GM23338 (cell line): ENCODE measurements at regions not wholly inside any gene's neighbourhood (a gene's known extent, or its start where the extent isn't known, plus 50 kb on each side); places are given as distances from the start of the nearest gene placed in this dataset.

ENCODE experiments used
- ATAC-seq: fragments of 200-7000 bp; cut with Tn5 transposase; 3 replicates; pipeline ENCODE4 v1.9.1; 2020
- DNase-seq: peaks from one replicate; pipeline ENCODE4 v3.0.0-alpha.2; 2015; ENCODE audit warnings: low spot score
- H2AFZ ChIP-seq: fragments of 200-600 bp; sonication (generic); 2 replicates; pipeline ENCODE4 v1.8.0; 2016; ENCODE audit warnings: antibody characterized with exemption, mild to moderate bottlenecking, moderate library complexity
- H3F3A ChIP-seq: fragments of 200-600 bp; sonication (generic); replicated peaks from 2 replicates; pipeline ENCODE4 v1.8.0; 2017; ENCODE audit warnings: antibody characterized with exemption, mixed run types, low read depth
- H3K27ac ChIP-seq: fragments of 200-600 bp; sonication (generic); 2 replicates; pipeline ENCODE4 v1.6.1; 2016; ENCODE audit warnings: low read depth
- H3K27me3 ChIP-seq: fragments of 200-600 bp; sonication (generic); 2 replicates; pipeline ENCODE4 v1.8.0; 2016; ENCODE audit warnings: mild to moderate bottlenecking, mixed run types, moderate library complexity; ENCODE audit not compliant: insufficient read depth
- H3K36me3 ChIP-seq: fragments of 200-600 bp; sonication (generic); 2 replicates; pipeline ENCODE4 v1.8.0; 2016; ENCODE audit warnings: mild to moderate bottlenecking; ENCODE audit not compliant: insufficient read depth
- H3K4me1 ChIP-seq: fragments of 200-600 bp; sonication (generic); 2 replicates; pipeline ENCODE4 v1.8.0; 2016; ENCODE audit warnings: mild to moderate bottlenecking, moderate library complexity; ENCODE audit not compliant: insufficient read depth
- H3K4me2 ChIP-seq: fragments of 200-600 bp; sonication (generic); 2 replicates; pipeline ENCODE4 v1.7.1; 2017; ENCODE audit warnings: mixed run types
- H3K4me3 ChIP-seq: fragments of 200-600 bp; sonication (generic); 2 replicates; pipeline ENCODE4 v1.6.1; 2016; ENCODE audit warnings: mixed run types
- H3K79me2 ChIP-seq: fragments of 200-600 bp; sonication (generic); replicated peaks from 2 replicates; pipeline ENCODE4 v1.8.0; 2017; ENCODE audit warnings: mild to moderate bottlenecking; ENCODE audit not compliant: insufficient read depth
- H3K9me2 ChIP-seq: fragments of 200-600 bp; sonication (generic); 2 replicates; pipeline ENCODE4 v1.8.0; 2017; ENCODE audit not compliant: insufficient read depth
- H4K20me1 ChIP-seq: fragments of 200-600 bp; sonication (generic); replicated peaks from 2 replicates; pipeline ENCODE4 v1.8.0; 2017; ENCODE audit warnings: mild to moderate bottlenecking; ENCODE audit not compliant: insufficient read depth
- H3K27ac Mint-ChIP-seq: 2 replicates; pipeline ENCODE4 v1.8.0; 2020; ENCODE audit warnings: inconsistent platforms, mild to moderate bottlenecking, moderate library complexity, mixed read lengths
- H3K27me3 Mint-ChIP-seq: 3 replicates; pipeline ENCODE4 v1.8.0; 2022; ENCODE audit warnings: low read depth, mild to moderate bottlenecking, moderate library complexity, mixed read lengths, inconsistent platforms; ENCODE audit not compliant: insufficient read depth, poor library complexity
- H3K36me3 Mint-ChIP-seq: 3 replicates; pipeline ENCODE4 v1.8.0; 2021; ENCODE audit warnings: low read depth, mild to moderate bottlenecking, inconsistent platforms, moderate library complexity, mixed read lengths
- H3K4me1 Mint-ChIP-seq: 3 replicates; pipeline ENCODE4 v1.8.0; 2020; ENCODE audit warnings: mild to moderate bottlenecking, inconsistent platforms, mixed read lengths
- H3K4me3 Mint-ChIP-seq: 3 replicates; pipeline ENCODE4 v1.8.0; 2021; ENCODE audit warnings: moderate library complexity, mild to moderate bottlenecking, inconsistent platforms, mixed read lengths
- H3K9me3 Mint-ChIP-seq: 3 replicates; pipeline ENCODE4 v1.8.0; 2020; ENCODE audit warnings: moderate library complexity, mild to moderate bottlenecking, inconsistent platforms, mixed read lengths
- CREB1 ChIP-seq: fragments of 250-450 bp; sonication (Bioruptor Pico); IDR thresholded peaks from 2 replicates; pipeline ENCODE4 v1.5.0; 2020; ENCODE audit warnings: low read depth, mild to moderate bottlenecking, moderate library complexity
- CTCF ChIP-seq, 2 experiments: fragments of 200-600 bp in 1 of 2; sonication (generic) in 1 of 2; conservative IDR thresholded peaks; 2 replicates each; pipeline versions ENCODE4 v1.5.1 to v1.6.1; 2016 to 2017; ENCODE audit warnings: antibody characterized with exemption in 2 of 2, low read depth in 2 of 2, mild to moderate bottlenecking in 2 of 2, moderate library complexity in 1 of 2
- ETS1 ChIP-seq: IDR thresholded peaks from 2 replicates; pipeline ENCODE4 v1.6.1; 2016; ENCODE audit warnings: antibody characterized with exemption
- EZH2 ChIP-seq: fragments of 200-600 bp; sonication (generic); IDR thresholded peaks from one replicate; pipeline ENCODE4 v1.8.0; 2017; ENCODE audit warnings: antibody characterized with exemption, mild to moderate bottlenecking, low read depth; ENCODE audit not compliant: unreplicated experiment
- EZH2phosphoT487 ChIP-seq: fragments of 200-600 bp; sonication (generic); IDR thresholded peaks from one replicate; pipeline ENCODE4 v1.8.1; 2018; ENCODE audit warnings: antibody characterized with exemption; ENCODE audit not compliant: unreplicated experiment
- JUNB ChIP-seq: IDR thresholded peaks from one replicate; pipeline ENCODE4 v1.6.1; 2016; ENCODE audit warnings: antibody characterized with exemption; ENCODE audit not compliant: unreplicated experiment
- NANOG ChIP-seq: IDR thresholded peaks from 2 replicates; pipeline ENCODE4 v1.6.1; 2016; ENCODE audit warnings: antibody characterized with exemption, borderline replicate concordance
- POLR2AphosphoS5 ChIP-seq: IDR thresholded peaks from 2 replicates; pipeline ENCODE4 v1.6.1; 2016; ENCODE audit warnings: antibody characterized with exemption, low read depth
- STAT1 ChIP-seq: IDR thresholded peaks from one replicate; pipeline ENCODE4 v1.6.1; 2016; ENCODE audit warnings: antibody characterized with exemption; ENCODE audit not compliant: unreplicated experiment
- ZNF114 ChIP-seq: fragments of 250-450 bp; sonication (Bioruptor Pico); IDR thresholded peaks from 2 replicates; pipeline ENCODE4 v1.5.0; 2020; ENCODE audit warnings: mild to moderate bottlenecking, moderate library complexity
- ZNF331 ChIP-seq: fragments of 250-450 bp; sonication (Bioruptor Pico); IDR thresholded peaks from 2 replicates; pipeline ENCODE4 v1.5.0; 2020; ENCODE audit warnings: low read depth, mild to moderate bottlenecking, moderate library complexity
- ZNF462 ChIP-seq: fragments of 250-450 bp; sonication (Bioruptor Pico); IDR thresholded peaks from 2 replicates; pipeline ENCODE4 v1.5.0; 2020; ENCODE audit warnings: mild to moderate bottlenecking, moderate library complexity
- TF ChIP-seq, protein P1 (sequence below): IDR thresholded peaks from one replicate; pipeline ENCODE4 v1.6.1; 2018; ENCODE audit warnings: antibody characterized with exemption; ENCODE audit not compliant: unreplicated experiment

DNA sequence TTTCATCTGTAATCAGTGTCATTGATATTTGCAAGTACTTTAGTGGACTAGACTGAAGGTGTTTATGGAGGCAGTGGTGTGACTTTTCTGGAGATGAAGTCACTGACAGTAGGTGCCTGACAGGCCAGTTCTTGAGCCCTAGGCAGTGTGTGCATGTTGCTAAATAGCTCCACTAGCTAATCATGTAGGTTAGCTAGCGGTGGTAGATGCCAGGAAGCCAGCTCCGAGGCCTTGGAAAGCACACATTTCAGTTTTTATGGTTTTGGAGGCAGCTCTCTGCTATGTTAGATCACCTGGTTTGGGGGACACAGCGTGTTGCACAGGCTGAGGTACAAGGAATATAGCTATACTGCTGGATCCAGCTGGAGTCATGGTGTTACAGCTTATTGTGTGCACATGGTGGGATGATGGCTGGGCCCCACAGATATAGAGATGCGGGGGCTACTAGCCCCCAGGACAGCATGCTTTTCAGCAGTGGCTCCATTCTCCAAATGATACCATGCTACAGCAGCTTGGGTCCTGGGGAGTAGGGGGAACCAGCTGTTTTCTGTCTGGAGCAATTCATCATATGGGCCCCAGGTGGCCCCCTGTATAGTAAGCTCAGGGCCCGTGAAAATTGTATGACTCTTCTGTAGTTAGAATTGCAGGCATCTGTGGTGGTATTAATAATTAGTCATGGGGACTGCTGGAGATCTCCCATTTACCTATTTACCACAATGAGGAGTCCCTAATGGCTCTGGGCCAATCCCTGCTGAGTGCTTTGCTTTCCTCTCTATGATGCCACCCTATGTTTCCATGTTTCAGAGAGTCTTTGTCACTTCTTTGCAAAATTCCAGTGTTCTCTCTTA is 367.2 kb upstream of the LMO3 start:
- Mint-ChIP-seq H3K27ac (no peak overlapping the region), H3K9me3 (no peaks in the 10 kb centered on the region; the same call in 2 of the 3 replicates), H3K4me3 (no peak overlapping the region), H3K4me1 (no peaks in the 10 kb centered on the region), H3K27me3 (peaks cover 1% of the 10 kb centered on the region), H3K36me3 (no peaks in the 10 kb centered on the region)
- Histone ChIP-seq H3K4me1 (no peaks in the 10 kb centered on the region), H4K20me1 (no peaks in the 10 kb centered on the region), H3K4me3 (no peak overlapping the region), H3K4me2 (no peak overlapping the region), H3K27me3 (no peaks in the 10 kb centered on the region), H3K9me2 (no peaks in the 10 kb centered on the region), H3K79me2 (no peaks in the 10 kb centered on the region), H3K27ac (no peak overlapping the region), H3F3A (no peaks in the 10 kb centered on the region), H2AFZ (no peak overlapping the region; the same call in 1 of the 2 replicates), H3K36me3 (no peaks in the 10 kb centered on the region)
- no peak for TF ChIP-seq CREB1 (CRISPR knock-in tag)
- no peak for TF ChIP-seq EZH2phosphoT487
- TF ChIP-seq ZNF114 (CRISPR knock-in tag), result no peak
- no peak for TF ChIP-seq CTCF (conservative IDR thresholded peaks at IDR 0.05; ENCODE audit: low read depth in 2 of 2)
- TF ChIP-seq STAT1, result no peak
- TF ChIP-seq, protein P1, sequence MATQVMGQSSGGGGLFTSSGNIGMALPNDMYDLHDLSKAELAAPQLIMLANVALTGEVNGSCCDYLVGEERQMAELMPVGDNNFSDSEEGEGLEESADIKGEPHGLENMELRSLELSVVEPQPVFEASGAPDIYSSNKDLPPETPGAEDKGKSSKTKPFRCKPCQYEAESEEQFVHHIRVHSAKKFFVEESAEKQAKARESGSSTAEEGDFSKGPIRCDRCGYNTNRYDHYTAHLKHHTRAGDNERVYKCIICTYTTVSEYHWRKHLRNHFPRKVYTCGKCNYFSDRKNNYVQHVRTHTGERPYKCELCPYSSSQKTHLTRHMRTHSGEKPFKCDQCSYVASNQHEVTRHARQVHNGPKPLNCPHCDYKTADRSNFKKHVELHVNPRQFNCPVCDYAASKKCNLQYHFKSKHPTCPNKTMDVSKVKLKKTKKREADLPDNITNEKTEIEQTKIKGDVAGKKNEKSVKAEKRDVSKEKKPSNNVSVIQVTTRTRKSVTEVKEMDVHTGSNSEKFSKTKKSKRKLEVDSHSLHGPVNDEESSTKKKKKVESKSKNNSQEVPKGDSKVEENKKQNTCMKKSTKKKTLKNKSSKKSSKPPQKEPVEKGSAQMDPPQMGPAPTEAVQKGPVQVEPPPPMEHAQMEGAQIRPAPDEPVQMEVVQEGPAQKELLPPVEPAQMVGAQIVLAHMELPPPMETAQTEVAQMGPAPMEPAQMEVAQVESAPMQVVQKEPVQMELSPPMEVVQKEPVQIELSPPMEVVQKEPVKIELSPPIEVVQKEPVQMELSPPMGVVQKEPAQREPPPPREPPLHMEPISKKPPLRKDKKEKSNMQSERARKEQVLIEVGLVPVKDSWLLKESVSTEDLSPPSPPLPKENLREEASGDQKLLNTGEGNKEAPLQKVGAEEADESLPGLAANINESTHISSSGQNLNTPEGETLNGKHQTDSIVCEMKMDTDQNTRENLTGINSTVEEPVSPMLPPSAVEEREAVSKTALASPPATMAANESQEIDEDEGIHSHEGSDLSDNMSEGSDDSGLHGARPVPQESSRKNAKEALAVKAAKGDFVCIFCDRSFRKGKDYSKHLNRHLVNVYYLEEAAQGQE, result no peak
- TF ChIP-seq JUNB, result no peak
- no peak for TF ChIP-seq ZNF462 (CRISPR knock-in tag)
- TF ChIP-seq NANOG, result no peak
- no peak for TF ChIP-seq POLR2AphosphoS5
- TF ChIP-seq ETS1, result no peak
- no peak for TF ChIP-seq ZNF331
- TF ChIP-seq EZH2, result no peak
- no peak for ATAC-seq
- no peak for DNase-seq
